Loucy (cell line): ENCODE measurements at regions not wholly inside any gene's neighbourhood (a gene's known extent, or its start where the extent isn't known, plus 50 kb on each side); places are given as distances from the start of the nearest gene placed in this dataset.

ENCODE experiments used
- CTCF ChIP-seq: fragments of 200-600 bp; sonication (generic); conservative IDR thresholded peaks from 2 replicates; pipeline ENCODE4 v1.5.1; 2014; ENCODE audit warnings: mild to moderate bottlenecking, antibody characterized with exemption, low read length
- EZH2phosphoT487 ChIP-seq: fragments of 200-600 bp; IDR thresholded peaks from 2 replicates; pipeline ENCODE4 v1.6.1; 2018; ENCODE audit warnings: antibody characterized with exemption, mild to moderate bottlenecking, moderate library complexity, borderline replicate concordance

DNA sequence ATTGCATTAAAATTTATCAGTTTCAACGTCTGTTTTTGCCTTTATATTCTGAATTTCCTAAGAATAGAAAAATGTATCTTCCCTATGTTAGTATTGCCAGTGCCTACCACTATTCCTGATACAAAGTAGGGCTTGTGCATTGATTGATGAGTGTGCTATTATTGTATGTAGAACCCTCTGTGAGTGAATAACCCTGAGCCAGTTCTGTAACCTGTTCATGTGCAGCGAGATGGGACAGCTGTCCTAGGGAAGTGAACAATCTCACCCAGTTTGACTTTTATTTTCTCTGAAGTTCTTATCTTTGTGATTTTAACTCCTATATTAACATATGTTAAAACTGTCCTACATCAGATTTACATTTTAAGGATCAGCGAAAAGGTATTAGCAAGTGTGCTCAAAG, 178.4 kb upstream of the ADO start:
- TF ChIP-seq CTCF = no peak
- no peak for TF ChIP-seq EZH2phosphoT487
